Sigmoid colon (tissue), 6 donors: ENCODE measurements at regions not wholly inside any gene's neighbourhood (a gene's known extent, or its start where the extent isn't known, plus 50 kb on each side); places are given as distances from the start of the nearest gene placed in this dataset.

Source experiments
- DNase-seq: peaks from one replicate; pipeline ENCODE4 v3.0.0-alpha.2; 2019
- H3K27ac ChIP-seq, 4 donors: fragments of 200-600 bp; sonication (generic); one replicate each; pipeline ENCODE4 v1.5.1; 2016 to 2019; ENCODE audit warnings: mild to moderate bottlenecking in 1 of 4
- H3K27me3 ChIP-seq, 3 donors: fragments of 200-600 bp; sonication (generic); one replicate each; pipeline ENCODE4 v1.5.1; 2019; ENCODE audit warnings: mild to moderate bottlenecking in 1 of 3
- H3K36me3 ChIP-seq, 4 donors: fragments of 200-600 bp; sonication (generic); one replicate each; pipeline ENCODE4 v1.5.1; 2016 to 2019
- H3K4me1 ChIP-seq, 4 donors: fragments of 200-600 bp; sonication (generic); one replicate each; pipeline ENCODE4 v1.5.1; 2017 to 2019
- H3K4me3 ChIP-seq, 4 donors: fragments of 200-600 bp; sonication (generic); one replicate each; pipeline ENCODE4 v1.5.1; 2017 to 2019; ENCODE audit warnings: mild to moderate bottlenecking in 2 of 4, moderate library complexity in 1 of 4
- H3K9me3 ChIP-seq, 4 donors: fragments of 200-600 bp in 3 of 4; sonication (generic) in 3 of 4; one replicate each; pipeline versions ENCODE4 v1.5.1 to v1.6.1; 2013 to 2019
- CTCF ChIP-seq, 4 experiments: fragments of 450-650 bp in 3 of 4; fragments of 200-600 bp in 1 of 4; IDR thresholded peaks; one replicate each; pipeline ENCODE4 v1.5.1; 2016 to 2019; ENCODE audit warnings: antibody characterized with exemption in 4 of 4, mild to moderate bottlenecking in 3 of 4, moderate library complexity in 2 of 4
- EP300 ChIP-seq, 4 donors: sonication (generic); formaldehyde crosslinking; IDR thresholded peaks; one replicate each; pipeline ENCODE4 v1.6.1; 2017; ENCODE audit warnings: antibody characterized with exemption in 4 of 4
- POLR2A ChIP-seq, 2 donors: fragments of 450-650 bp; IDR thresholded peaks; one replicate each; pipeline ENCODE4 v1.6.1; 2016; ENCODE audit warnings: antibody characterized with exemption in 2 of 2, mild to moderate bottlenecking in 2 of 2, moderate library complexity in 2 of 2
- POLR2AphosphoS5 ChIP-seq, 4 donors: sonication (generic); formaldehyde crosslinking; IDR thresholded peaks; one replicate each; pipeline ENCODE4 v1.6.1; 2017; ENCODE audit warnings: antibody characterized with exemption in 4 of 4
- WGBS, 2 donors: extraction: QIAGEN DNeasy Blood & Tissue Kit; methylation state at CpG; one replicate each; pipeline ENCODE4 v1.1.7; 2013; 5-methylcytosine and 5-hydroxymethylcytosine counted together
- intact Hi-C: fragments of 100-400 bp; cut with DNase I; formaldehyde crosslinking; loops from one replicate; pipeline ENCODE4 v1.15.1; 2023
- donor health status: healthy with polysubstance abuse.
- donor health status: healthy.

- Histone ChIP-seq H3K4me3 (no peak overlapping the region), H3K36me3 (no peaks in the 10 kb centered on the region), H3K4me1 (peaks cover 0 to 50% (median 47%) of the 10 kb centered on the region in 4 donors), H3K27me3 (no peaks in the 10 kb centered on the region), H3K9me3 (no peaks in the 10 kb centered on the region), H3K27ac (peak overlapping the region; percentile 17 to 68 (median 49))
- intact Hi-C loops: no loop called here
- 16 to 55% methylated on average over 12 of the region's 12 CpGs for WGBS, 2 donors
- no peak for DNase-seq
- no peak for TF ChIP-seq EP300 (IDR thresholded peaks at IDR 0.05)
- TF ChIP-seq POLR2A (IDR thresholded peaks at IDR 0.05): no peak
- peak in 2 of 4 donors; percentile 38 to 58 for TF ChIP-seq POLR2AphosphoS5 (IDR thresholded peaks at IDR 0.05)
- TF ChIP-seq CTCF (IDR thresholded peaks at IDR 0.05): no peak
Observed at GRCh38 chr18:22470248-22471235, 52.8 kb upstream of the CTAGE1 start.

DNA sequence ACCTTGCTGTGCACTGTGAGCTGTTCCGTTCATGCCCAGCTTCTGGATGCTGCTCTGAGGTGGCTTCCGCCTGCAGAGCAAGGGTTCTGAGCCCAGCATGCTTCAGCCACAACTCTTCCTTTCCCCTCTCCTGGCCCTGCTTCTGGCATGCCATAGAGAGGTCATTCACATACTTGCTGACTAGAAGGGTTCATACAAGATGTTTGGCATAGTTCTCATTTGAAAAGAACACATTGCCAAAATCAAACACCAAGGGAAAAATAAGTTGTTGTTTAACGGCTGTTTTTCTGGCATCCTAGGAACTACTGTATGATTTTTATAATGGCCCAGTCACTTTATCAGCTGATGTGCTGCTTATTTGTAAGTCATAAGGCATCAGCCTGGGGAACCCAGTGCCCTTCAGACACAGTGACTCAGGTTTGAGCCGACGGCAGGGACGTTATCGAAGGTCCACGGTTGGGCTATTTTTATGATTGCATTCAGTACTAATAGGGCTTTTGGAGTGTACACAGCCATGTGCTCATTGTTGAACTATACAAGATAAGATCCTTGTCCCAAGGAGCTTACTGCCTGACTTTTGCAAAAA is 53.9 kb upstream of the CTAGE1 start:
- no peaks in the 10 kb centered on the region for H3K9me3 ChIP-seq
- peak overlapping the region in 3 of 4 donors; percentile 35 to 68 (median 63) for H3K27ac ChIP-seq
- no peaks in the 10 kb centered on the region for H3K27me3 ChIP-seq
- H3K4me1 ChIP-seq: peaks cover 0 to 39% (median 37%) of the 10 kb centered on the region in 4 donors
- DNase-seq: no peak
- H3K36me3 ChIP-seq: no peaks in the 10 kb centered on the region
- TF ChIP-seq POLR2AphosphoS5 (IDR thresholded peaks at IDR 0.05): no peak
- no peak for TF ChIP-seq POLR2A (IDR thresholded peaks at IDR 0.05)
- TF ChIP-seq EP300 (IDR thresholded peaks at IDR 0.05): no peak
- no peak for TF ChIP-seq CTCF (IDR thresholded peaks at IDR 0.05)
- intact Hi-C loops: no loop called here
- 77 to 78% methylated on average over 8 of the region's 8 CpGs for WGBS, 2 donors
- no peak overlapping the region for H3K4me3 ChIP-seq

DNA sequence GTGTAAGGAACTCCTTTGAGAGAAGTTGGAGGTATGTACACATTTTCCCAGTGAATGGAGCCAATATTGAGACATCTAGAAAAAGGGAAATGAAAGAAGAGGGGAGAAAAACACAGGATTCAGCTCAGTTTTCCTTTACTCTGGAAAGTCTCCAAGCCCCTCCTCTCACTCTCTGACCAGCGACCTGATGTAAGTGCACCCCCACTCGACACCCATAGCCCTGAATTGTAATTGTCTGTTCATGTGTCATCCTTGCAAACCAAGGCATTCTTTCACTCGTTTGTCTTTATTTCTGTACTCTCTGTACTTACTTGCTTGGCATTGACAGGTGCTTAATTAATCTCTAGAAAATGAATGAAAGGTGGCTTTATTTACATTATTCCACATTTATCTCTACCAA is 55.7 kb upstream of the CTAGE1 start:
- intact Hi-C loops: no loop called here
- TF ChIP-seq POLR2A (IDR thresholded peaks at IDR 0.05) (no peak), POLR2AphosphoS5 (IDR thresholded peaks at IDR 0.05) (no peak), CTCF (IDR thresholded peaks at IDR 0.05) (no peak), EP300 (IDR thresholded peaks at IDR 0.05) (no peak)
- WGBS, 2 donors: 73 to 79% methylated on average over 3 of the region's 3 CpGs

DNA sequence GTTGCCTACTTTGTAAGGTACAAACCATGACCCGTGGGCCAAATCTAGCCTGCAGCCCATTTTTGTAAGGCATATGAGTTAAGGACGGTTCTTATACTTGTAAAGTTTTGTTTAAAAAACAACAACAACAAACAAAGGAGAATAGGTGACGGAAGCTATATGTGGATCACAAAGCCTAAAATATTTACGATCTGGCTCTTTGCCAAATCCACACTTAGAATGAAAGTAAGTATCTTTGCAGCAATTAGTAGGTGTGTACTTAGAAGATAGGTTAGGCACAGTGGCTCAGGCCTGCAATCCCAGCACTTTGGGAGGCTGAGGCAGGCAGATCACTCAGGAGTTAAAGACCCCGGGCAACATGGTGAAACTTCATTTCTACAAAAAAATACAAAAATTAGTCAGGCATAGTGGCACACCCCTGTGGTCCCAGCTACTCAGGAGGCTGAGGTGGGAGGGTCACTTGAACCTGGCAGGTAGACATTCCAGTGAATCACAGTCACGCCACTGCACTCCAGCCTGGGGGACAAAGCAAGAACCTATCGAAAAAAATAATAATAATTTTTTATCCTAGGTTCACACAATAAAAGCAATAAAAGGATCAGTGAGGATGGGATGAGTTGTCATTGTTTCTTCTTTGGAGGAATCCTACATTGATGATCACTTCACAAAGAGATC is 57.8 kb upstream of the CTAGE1 start:
- intact Hi-C loops: no loop called here
- DNase-seq: no peak
- TF ChIP-seq CTCF (IDR thresholded peaks at IDR 0.05): no peak

More for the DNA sequence above, 55.7 kb upstream of the CTAGE1 start:
- Histone ChIP-seq H3K27ac (no peak overlapping the region), H3K4me1 (peaks cover 0 to 28% (median 24%) of the 10 kb centered on the region in 4 donors), H3K9me3 (peaks cover 0 to under 1% (median 0%) of the 10 kb centered on the region in 4 donors), H3K4me3 (no peak overlapping the region), H3K36me3 (no peaks in the 10 kb centered on the region), H3K27me3 (no peaks in the 10 kb centered on the region)
- DNase-seq: no peak

More for the DNA sequence above, 57.8 kb upstream of the CTAGE1 start:
- no peaks in the 10 kb centered on the region for H3K27me3 ChIP-seq
- H3K9me3 ChIP-seq: peaks cover 0 to 2% (median 0%) of the 10 kb centered on the region in 4 donors
- H3K27ac ChIP-seq: no peak overlapping the region
- peaks cover 0 to 19% (median 15%) of the 10 kb centered on the region in 4 donors for H3K4me1 ChIP-seq
- H3K4me3 ChIP-seq: no peak overlapping the region
- no peaks in the 10 kb centered on the region for H3K36me3 ChIP-seq
- whole genome bisulfite sequencing, 2 donors: 81 to 89% methylated on average over 7 of the region's 7 CpGs
